Neural cell (in vitro differentiated cells): ENCODE measurements at regions not wholly inside any gene's neighbourhood (a gene's known extent, or its start where the extent isn't known, plus 50 kb on each side); places are given as distances from the start of the nearest gene placed in this dataset.
"Not testable (repeated sequence)": the region's sequence is repeated elsewhere in the genome, so short reads cannot be mapped to it uniquely, and the experiment has no call there.

ENCODE experiments used
- H2AFZ ChIP-seq: fragments of 200-600, 300-800 bp; sonication (generic), shearing (Covaris generic); 2 replicates; pipeline ENCODE4 v1.6.0; 2014; ENCODE audit warnings: low read depth, mild to moderate bottlenecking, antibody characterized with exemption, low read length, moderate library complexity
- H3F3A ChIP-seq: fragments of 200-600 bp; shearing (Covaris generic); 2 replicates; pipeline ENCODE4 v1.6.1; 2016; ENCODE audit warnings: mild to moderate bottlenecking, moderate library complexity, mixed read lengths, antibody characterized with exemption, low read length; ENCODE audit not compliant: insufficient read depth, poor library complexity, severe bottlenecking
- H3K27ac ChIP-seq: fragments of 200-600, 300-800 bp; sonication (generic), shearing (Covaris generic); 2 replicates; pipeline ENCODE4 v1.5.1; 2014; ENCODE audit warnings: mild to moderate bottlenecking, low read length, moderate library complexity
- H3K27me3 ChIP-seq: fragments of 300-800, 200-600 bp; sonication (generic), shearing (Covaris generic); 2 replicates; pipeline ENCODE4 v1.6.0; 2014; ENCODE audit warnings: mild to moderate bottlenecking, low read depth, low read length, moderate library complexity; ENCODE audit not compliant: insufficient read depth
- H3K36me3 ChIP-seq: fragments of 300-800, 200-600 bp; sonication (generic), shearing (Covaris generic); 2 replicates; pipeline ENCODE4 v1.5.1; 2014; ENCODE audit warnings: mild to moderate bottlenecking, antibody characterized with exemption, low read length, moderate library complexity; ENCODE audit not compliant: insufficient read depth
- H3K4me2 ChIP-seq: fragments of 300-800, 200-600 bp; sonication (generic), shearing (Covaris generic); 2 replicates; pipeline ENCODE4 v1.6.0; 2014; ENCODE audit warnings: mild to moderate bottlenecking, low read length
- H3K4me3 ChIP-seq: fragments of 300-800, 200-600 bp; sonication (generic), shearing (Covaris generic); 2 replicates; pipeline ENCODE4 v1.5.1; 2014; ENCODE audit warnings: mild to moderate bottlenecking, low read length, moderate library complexity
- H3K79me2 ChIP-seq: fragments of 200-600 bp; shearing (Covaris generic); replicated peaks from 2 replicates; pipeline ENCODE4 v1.6.0; 2014; ENCODE audit warnings: mild to moderate bottlenecking, low read length, moderate library complexity; ENCODE audit not compliant: insufficient read depth
- H3K9ac ChIP-seq: fragments of 300-800, 200-600 bp; sonication (generic), shearing (Covaris generic); 2 replicates; pipeline ENCODE4 v1.6.1; 2016; ENCODE audit warnings: mild to moderate bottlenecking, low read length, mixed read lengths
- H3K9me2 ChIP-seq: fragments of 200-600 bp; shearing (Covaris generic); 2 replicates; pipeline ENCODE4 v1.6.1; 2016; ENCODE audit warnings: mild to moderate bottlenecking, low read length, mixed read lengths; ENCODE audit not compliant: insufficient read depth
- H3K9me3 ChIP-seq: fragments of 200-600, 300-800 bp; sonication (generic), shearing (Covaris generic); 2 replicates; pipeline ENCODE4 v1.6.1; 2016; ENCODE audit warnings: mild to moderate bottlenecking, mixed run types, low read length, moderate library complexity, mixed read lengths
- H4K20me1 ChIP-seq: fragments of 200-600 bp; shearing (Covaris generic); 2 replicates; pipeline ENCODE4 v1.6.1; 2016; ENCODE audit warnings: mild to moderate bottlenecking, mixed run types; ENCODE audit not compliant: insufficient read depth
- CTCF ChIP-seq: fragments of 450-650 bp; IDR thresholded peaks from 2 replicates; pipeline ENCODE4 v1.5.1; 2014; ENCODE audit warnings: antibody characterized with exemption, mild to moderate bottlenecking, moderate library complexity; ENCODE audit not compliant: poor library complexity, severe bottlenecking
- EP300 ChIP-seq: fragments of 450-650 bp; conservative IDR thresholded peaks from 2 replicates; pipeline ENCODE4 v1.6.1; 2014; ENCODE audit warnings: antibody characterized with exemption, mild to moderate bottlenecking, moderate library complexity; ENCODE audit not compliant: poor library complexity, severe bottlenecking
- EZH2 ChIP-seq: fragments of 200-600, 300-800 bp; shearing (Covaris generic), sonication (generic); IDR thresholded peaks from 2 replicates; pipeline ENCODE4 v1.6.1; 2014; ENCODE audit warnings: antibody characterized with exemption, low read length, borderline replicate concordance, mild to moderate bottlenecking; ENCODE audit not compliant: insufficient read depth, poor library complexity, severe bottlenecking
- MXI1 ChIP-seq: fragments of 450-650 bp; conservative IDR thresholded peaks from 2 replicates; pipeline ENCODE4 v1.6.1; 2014; ENCODE audit warnings: antibody characterized with exemption, mild to moderate bottlenecking; ENCODE audit not compliant: poor library complexity, severe bottlenecking
- POLR2AphosphoS5 ChIP-seq: IDR thresholded peaks from 2 replicates; pipeline ENCODE4 v1.6.1; 2012
- RAD21 ChIP-seq: fragments of 450-650 bp; conservative IDR thresholded peaks from 2 replicates; pipeline ENCODE4 v1.6.1; 2014; ENCODE audit warnings: antibody characterized with exemption, mild to moderate bottlenecking, moderate library complexity
- REST ChIP-seq: IDR thresholded peaks from 2 replicates; pipeline ENCODE4 v1.6.1; 2012; ENCODE audit warnings: borderline replicate concordance
- SMC3 ChIP-seq: fragments of 450-650 bp; conservative IDR thresholded peaks from 2 replicates; pipeline ENCODE4 v1.6.1; 2014; ENCODE audit warnings: antibody characterized with exemption, mild to moderate bottlenecking, moderate library complexity; ENCODE audit not compliant: poor library complexity
- TAF1 ChIP-seq: IDR thresholded peaks from 2 replicates; pipeline ENCODE4 v1.6.1; 2012; ENCODE audit warnings: low read depth

- Histone ChIP-seq H3K27ac (no peak overlapping the region), H3K4me2 (no peak overlapping the region), H3K9ac (no peak overlapping the region), H3K36me3 (no peaks in the 10 kb centered on the region), H3K9me2 (no peaks in the 10 kb centered on the region), H4K20me1 (no peaks in the 10 kb centered on the region), H3K27me3 (no peaks in the 10 kb centered on the region), H2AFZ (no peak overlapping the region), H3K9me3 (no peaks in the 10 kb centered on the region), H3F3A (no peaks in the 10 kb centered on the region), H3K79me2 (no peaks in the 10 kb centered on the region), H3K4me3 (no peak overlapping the region)
- TF ChIP-seq POLR2AphosphoS5 = no peak
- TF ChIP-seq RAD21 = no peak
- no peak for TF ChIP-seq TAF1
- no peak for TF ChIP-seq REST
- no peak for TF ChIP-seq SMC3
- TF ChIP-seq MXI1 = no peak
- TF ChIP-seq EP300 = no peak
- TF ChIP-seq EZH2 = no peak
- TF ChIP-seq CTCF = no peak
These were observed 266.5 kb upstream of the CADM2 start for GRCh38 chr3:84692261-84692660.

- not testable (repeated sequence) for H3K9me3 ChIP-seq, H2AFZ ChIP-seq, H3F3A ChIP-seq, H3K9me2 ChIP-seq, H3K9ac ChIP-seq, H3K27me3 ChIP-seq, H3K36me3 ChIP-seq, H3K27ac ChIP-seq, H4K20me1 ChIP-seq, H3K4me3 ChIP-seq, H3K79me2 ChIP-seq, H3K4me2 ChIP-seq
These were observed 248.5 kb upstream of the CADM2 start for GRCh38 chr3:84710288-84710687.

GRCh38 chr3:84717894-84718293 is 240.9 kb upstream of the CADM2 start:
- no peak overlapping the region for H3K4me3 ChIP-seq
- H3K9me3 ChIP-seq = no peaks in the 10 kb centered on the region
- no peaks in the 10 kb centered on the region for H3K9me2 ChIP-seq
- H3K27me3 ChIP-seq = no peaks in the 10 kb centered on the region
- H3F3A ChIP-seq = no peaks in the 10 kb centered on the region
- no peak overlapping the region for H3K9ac ChIP-seq
- no peaks in the 10 kb centered on the region for H4K20me1 ChIP-seq
- H3K27ac ChIP-seq = no peak overlapping the region
- H3K36me3 ChIP-seq = no peaks in the 10 kb centered on the region
- no peak overlapping the region for H3K4me2 ChIP-seq
- TF ChIP-seq POLR2AphosphoS5 = no peak
- no peak for TF ChIP-seq EZH2
- TF ChIP-seq RAD21 = no peak
- TF ChIP-seq MXI1 = no peak
- TF ChIP-seq CTCF = no peak
- no peak for TF ChIP-seq REST
- no peak for TF ChIP-seq SMC3
- TF ChIP-seq EP300 = no peak
- no peak for TF ChIP-seq TAF1
- H3K79me2 ChIP-seq = no peaks in the 10 kb centered on the region
- no peak overlapping the region for H2AFZ ChIP-seq
